Neural crest cell (in vitro differentiated cells): ENCODE measurements at regions not wholly inside any gene's neighbourhood (a gene's known extent, or its start where the extent isn't known, plus 50 kb on each side); places are given as distances from the start of the nearest gene placed in this dataset.
"Not testable (repeated sequence)": the region's sequence is repeated elsewhere in the genome, so short reads cannot be mapped to it uniquely, and the experiment has no call there.

Source experiments
- DNase-seq: peaks from one replicate; pipeline ENCODE4 v3.0.0; 2021; ENCODE audit warnings: low read depth, mixed read lengths, low spot score
- H3K27ac Mint-ChIP-seq: one replicate; pipeline ENCODE4 v1.8.0; 2021; ENCODE audit warnings: mild to moderate bottlenecking, mixed read lengths; ENCODE audit not compliant: unreplicated experiment
- H3K27me3 Mint-ChIP-seq: 2 replicates; pipeline ENCODE4 v1.8.0; 2021; ENCODE audit warnings: low read depth, mild to moderate bottlenecking, mixed read lengths
- H3K36me3 Mint-ChIP-seq: 2 replicates; pipeline ENCODE4 v1.8.0; 2021; ENCODE audit warnings: low read depth, mild to moderate bottlenecking, mixed read lengths
- H3K4me1 Mint-ChIP-seq: 2 replicates; pipeline ENCODE4 v1.8.0; 2021; ENCODE audit warnings: mixed read lengths
- H3K4me3 Mint-ChIP-seq: one replicate; pipeline ENCODE4 v1.8.0; 2021; ENCODE audit warnings: mild to moderate bottlenecking, mixed read lengths
- H3K9me3 Mint-ChIP-seq: 2 replicates; pipeline ENCODE4 v1.8.0; 2021; ENCODE audit warnings: mixed read lengths
- TF ChIP-seq, protein P1 (sequence below): fragments of 200-600 bp; sonication (generic); conservative IDR thresholded peaks from 2 replicates; pipeline ENCODE4 v1.5.0; 2021; ENCODE audit warnings: antibody characterized with exemption, mild to moderate bottlenecking

- H3K36me3 Mint-ChIP-seq: peaks cover 7% of the 10 kb centered on the region
- no peak overlapping the region for H3K27ac Mint-ChIP-seq
Observed at GRCh38 chr4:23097251-23097650, 404.5 kb downstream of the GBA3 start.

GRCh38 chr4:23091711-23092110 is 399.0 kb downstream of the GBA3 start:
- no peak overlapping the region for H3K27ac Mint-ChIP-seq
- H3K36me3 Mint-ChIP-seq: peaks cover 7% of the 10 kb centered on the region
- H3K4me1 Mint-ChIP-seq: no peaks in the 10 kb centered on the region
- no peak overlapping the region for H3K4me3 Mint-ChIP-seq
- H3K9me3 Mint-ChIP-seq: peaks cover 9% of the 10 kb centered on the region
- TF ChIP-seq, protein P1, sequence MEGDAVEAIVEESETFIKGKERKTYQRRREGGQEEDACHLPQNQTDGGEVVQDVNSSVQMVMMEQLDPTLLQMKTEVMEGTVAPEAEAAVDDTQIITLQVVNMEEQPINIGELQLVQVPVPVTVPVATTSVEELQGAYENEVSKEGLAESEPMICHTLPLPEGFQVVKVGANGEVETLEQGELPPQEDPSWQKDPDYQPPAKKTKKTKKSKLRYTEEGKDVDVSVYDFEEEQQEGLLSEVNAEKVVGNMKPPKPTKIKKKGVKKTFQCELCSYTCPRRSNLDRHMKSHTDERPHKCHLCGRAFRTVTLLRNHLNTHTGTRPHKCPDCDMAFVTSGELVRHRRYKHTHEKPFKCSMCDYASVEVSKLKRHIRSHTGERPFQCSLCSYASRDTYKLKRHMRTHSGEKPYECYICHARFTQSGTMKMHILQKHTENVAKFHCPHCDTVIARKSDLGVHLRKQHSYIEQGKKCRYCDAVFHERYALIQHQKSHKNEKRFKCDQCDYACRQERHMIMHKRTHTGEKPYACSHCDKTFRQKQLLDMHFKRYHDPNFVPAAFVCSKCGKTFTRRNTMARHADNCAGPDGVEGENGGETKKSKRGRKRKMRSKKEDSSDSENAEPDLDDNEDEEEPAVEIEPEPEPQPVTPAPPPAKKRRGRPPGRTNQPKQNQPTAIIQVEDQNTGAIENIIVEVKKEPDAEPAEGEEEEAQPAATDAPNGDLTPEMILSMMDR: no peak
- no peaks in the 10 kb centered on the region for H3K27me3 Mint-ChIP-seq
- no peak for DNase-seq

More at GRCh38 chr4:23097251-23097650, 404.5 kb downstream of the GBA3 start:
- TF ChIP-seq, protein P1: no peak
- no peak for DNase-seq
- peaks cover 14% of the 10 kb centered on the region for H3K9me3 Mint-ChIP-seq
- H3K4me1 Mint-ChIP-seq: no peaks in the 10 kb centered on the region
- no peaks in the 10 kb centered on the region for H3K27me3 Mint-ChIP-seq
- no peak overlapping the region for H3K4me3 Mint-ChIP-seq

GRCh38 chr4:23085249-23085568 is 392.5 kb downstream of the GBA3 start:
- DNase-seq: no peak
- Mint-ChIP-seq H3K9me3 (peaks cover 22% of the 10 kb centered on the region), H3K36me3 (peaks cover 9% of the 10 kb centered on the region), H3K27ac (no peak overlapping the region), H3K4me1 (no peaks in the 10 kb centered on the region), H3K4me3 (no peak overlapping the region), H3K27me3 (no peaks in the 10 kb centered on the region)
- TF ChIP-seq, protein P1: no peak

DNA sequence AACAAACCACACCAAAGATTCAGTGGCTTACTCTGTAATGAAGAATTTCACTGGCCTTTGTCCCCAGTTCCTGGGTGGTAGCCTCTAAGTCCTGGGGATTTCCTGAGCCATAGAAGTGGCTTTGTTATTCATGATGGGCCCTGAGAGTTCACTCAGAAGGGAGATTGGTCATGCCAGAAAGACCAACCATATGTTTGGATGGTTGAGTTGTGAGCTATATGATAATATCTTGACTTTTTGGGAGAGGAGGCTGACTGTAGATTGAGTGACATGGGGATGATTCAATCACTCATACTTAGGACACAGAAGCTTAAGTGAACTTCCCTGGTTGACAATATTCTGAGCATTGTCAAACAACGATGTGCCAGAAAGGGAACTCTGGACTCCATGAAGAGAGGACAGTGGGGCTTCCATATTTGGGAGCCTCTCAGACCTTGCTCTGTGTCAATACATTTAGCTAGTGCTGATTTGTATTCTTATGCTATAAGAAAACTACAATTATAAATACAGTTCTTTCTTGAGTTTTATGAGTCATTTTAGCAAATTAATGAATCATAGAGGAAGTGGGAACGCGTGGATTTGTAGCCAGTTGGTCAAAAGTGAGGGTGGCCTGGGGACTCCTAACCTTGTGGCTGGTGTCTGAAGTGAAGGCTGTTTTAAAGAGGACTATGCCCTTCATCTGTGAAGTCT is 392.0 kb downstream of the GBA3 start:
- TF ChIP-seq, protein P1: no peak
- H3K4me3 Mint-ChIP-seq: no peak overlapping the region
- H3K27ac Mint-ChIP-seq: no peak overlapping the region
- DNase-seq: no peak
- no peaks in the 10 kb centered on the region for H3K27me3 Mint-ChIP-seq
- H3K4me1 Mint-ChIP-seq: no peaks in the 10 kb centered on the region
- H3K36me3 Mint-ChIP-seq: peaks cover 9% of the 10 kb centered on the region
- peaks cover 22% of the 10 kb centered on the region for H3K9me3 Mint-ChIP-seq

DNA sequence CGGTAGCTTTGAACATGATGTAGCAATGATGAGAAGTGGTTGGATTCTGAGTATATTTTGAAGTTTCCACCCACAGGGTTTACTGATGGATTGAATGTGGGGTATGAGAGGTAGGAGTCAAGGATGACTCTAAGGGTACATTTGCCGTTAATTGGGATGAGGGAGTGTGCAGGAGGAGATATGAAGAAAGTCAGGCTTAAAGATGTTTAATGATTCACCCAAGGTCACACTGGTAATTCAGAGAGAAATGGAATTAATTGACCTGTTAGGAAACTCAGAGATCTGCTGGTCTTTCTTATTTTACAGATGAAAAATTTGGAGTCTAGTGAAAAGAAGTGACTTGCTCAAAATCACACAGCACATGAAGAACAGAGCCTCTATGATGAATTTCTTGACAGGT is 390.7 kb downstream of the GBA3 start:
- Mint-ChIP-seq H3K27me3 (no peaks in the 10 kb centered on the region), H3K27ac (no peak overlapping the region), H3K9me3 (peaks cover 22% of the 10 kb centered on the region), H3K4me1 (no peaks in the 10 kb centered on the region), H3K4me3 (no peak overlapping the region), H3K36me3 (peaks cover 14% of the 10 kb centered on the region)
- TF ChIP-seq, protein P1: no peak
- DNase-seq: no peak

- H3K4me1 Mint-ChIP-seq, H3K27me3 Mint-ChIP-seq, DNase-seq, H3K27ac Mint-ChIP-seq, H3K4me3 Mint-ChIP-seq: not testable (repeated sequence)
- Mint-ChIP-seq H3K36me3 (peaks cover 15% of the 10 kb centered on the region), H3K9me3 (peaks cover 22% of the 10 kb centered on the region)
Observed at GRCh38 chr4:23080171-23080570, 387.4 kb downstream of the GBA3 start.
